IMR-90 (cell line): ENCODE measurements at regions not wholly inside any gene's neighbourhood (a gene's known extent, or its start where the extent isn't known, plus 50 kb on each side); places are given as distances from the start of the nearest gene placed in this dataset.

Source experiments
- CHD1 ChIP-seq: IDR thresholded peaks from 2 replicates; pipeline ENCODE4 v1.6.1; 2012; ENCODE audit warnings: low read depth, low read length, improper control_type of control experiment
- CTCF ChIP-seq: conservative IDR thresholded peaks from 2 replicates; pipeline ENCODE4 v1.5.1; 2012; ENCODE audit warnings: mild to moderate bottlenecking, low read depth, low read length, improper control_type of control experiment
- FOS ChIP-seq: fragments of 150-350 bp; IDR thresholded peaks from 2 replicates; pipeline ENCODE4 v1.6.1; 2016; ENCODE audit warnings: low read depth, low read length
- POLR2A ChIP-seq: IDR thresholded peaks from 2 replicates; pipeline ENCODE4 v1.6.1; 2012; ENCODE audit warnings: mild to moderate bottlenecking, low read depth, low read length
- RAD21 ChIP-seq: IDR thresholded peaks from 2 replicates; pipeline ENCODE4 v1.6.1; 2012; ENCODE audit warnings: low read length, improper control_type of control experiment
- RCOR1 ChIP-seq: IDR thresholded peaks from 2 replicates; pipeline ENCODE4 v1.6.1; 2012; ENCODE audit warnings: mild to moderate bottlenecking, low read length, improper control_type of control experiment; ENCODE audit not compliant: insufficient replicate concordance
- SMC3 ChIP-seq: fragments of 150-350 bp; IDR thresholded peaks from 2 replicates; pipeline ENCODE4 v1.6.1; 2016; ENCODE audit warnings: low read depth, mild to moderate bottlenecking, antibody characterized with exemption, low read length, moderate library complexity
- USF2 ChIP-seq: fragments of 150-350 bp; IDR thresholded peaks from 2 replicates; pipeline ENCODE4 v1.6.1; 2017; ENCODE audit warnings: mild to moderate bottlenecking, antibody characterized with exemption, low read length, low read depth

- TF ChIP-seq CHD1 (no peak), CTCF (no peak), FOS (no peak), RAD21 (no peak), USF2 (no peak), POLR2A (no peak), SMC3 (no peak), RCOR1 (no peak)
These were observed 324.9 kb upstream of the SNX7 start for GRCh38 chr1:98336472-98337083.
